Hepatocyte (in vitro differentiated cells): ENCODE measurements at regions not wholly inside any gene's neighbourhood (a gene's known extent, or its start where the extent isn't known, plus 50 kb on each side); places are given as distances from the start of the nearest gene placed in this dataset.

ENCODE experiments used
- CTCF ChIP-seq: fragments of 200-600 bp; sonication (generic); IDR thresholded peaks from 2 replicates; pipeline ENCODE4 v1.5.1; 2016; ENCODE audit warnings: antibody characterized with exemption, mild to moderate bottlenecking; ENCODE audit not compliant: poor library complexity
- EZH2phosphoT487 ChIP-seq: fragments of 200-600 bp; sonication (generic); IDR thresholded peaks from one replicate; pipeline ENCODE4 v1.6.1; 2018; ENCODE audit warnings: antibody characterized with exemption, mild to moderate bottlenecking, low read depth, moderate library complexity; ENCODE audit not compliant: unreplicated experiment, severe bottlenecking

- TF ChIP-seq EZH2phosphoT487 (no peak), CTCF (no peak)
These were observed 715.5 kb upstream of the LRRTM4 start for GRCh38 chr2:78237704-78238103.
